Neural cell (in vitro differentiated cells): ENCODE measurements at regions not wholly inside any gene's neighbourhood (a gene's known extent, or its start where the extent isn't known, plus 50 kb on each side); places are given as distances from the start of the nearest gene placed in this dataset.

Source experiments
- H2AFZ ChIP-seq: fragments of 200-600, 300-800 bp; sonication (generic), shearing (Covaris generic); 2 replicates; pipeline ENCODE4 v1.6.0; 2014; ENCODE audit warnings: low read depth, mild to moderate bottlenecking, antibody characterized with exemption, low read length, moderate library complexity
- H3F3A ChIP-seq: fragments of 200-600 bp; shearing (Covaris generic); 2 replicates; pipeline ENCODE4 v1.6.1; 2016; ENCODE audit warnings: mild to moderate bottlenecking, moderate library complexity, mixed read lengths, antibody characterized with exemption, low read length; ENCODE audit not compliant: insufficient read depth, poor library complexity, severe bottlenecking
- H3K27ac ChIP-seq: fragments of 200-600, 300-800 bp; sonication (generic), shearing (Covaris generic); 2 replicates; pipeline ENCODE4 v1.5.1; 2014; ENCODE audit warnings: mild to moderate bottlenecking, low read length, moderate library complexity
- H3K27me3 ChIP-seq: fragments of 300-800, 200-600 bp; sonication (generic), shearing (Covaris generic); 2 replicates; pipeline ENCODE4 v1.6.0; 2014; ENCODE audit warnings: mild to moderate bottlenecking, low read depth, low read length, moderate library complexity; ENCODE audit not compliant: insufficient read depth
- H3K36me3 ChIP-seq: fragments of 300-800, 200-600 bp; sonication (generic), shearing (Covaris generic); 2 replicates; pipeline ENCODE4 v1.5.1; 2014; ENCODE audit warnings: mild to moderate bottlenecking, antibody characterized with exemption, low read length, moderate library complexity; ENCODE audit not compliant: insufficient read depth
- H3K4me2 ChIP-seq: fragments of 300-800, 200-600 bp; sonication (generic), shearing (Covaris generic); 2 replicates; pipeline ENCODE4 v1.6.0; 2014; ENCODE audit warnings: mild to moderate bottlenecking, low read length
- H3K4me3 ChIP-seq: fragments of 300-800, 200-600 bp; sonication (generic), shearing (Covaris generic); 2 replicates; pipeline ENCODE4 v1.5.1; 2014; ENCODE audit warnings: mild to moderate bottlenecking, low read length, moderate library complexity
- H3K79me2 ChIP-seq: fragments of 200-600 bp; shearing (Covaris generic); replicated peaks from 2 replicates; pipeline ENCODE4 v1.6.0; 2014; ENCODE audit warnings: mild to moderate bottlenecking, low read length, moderate library complexity; ENCODE audit not compliant: insufficient read depth
- H3K9ac ChIP-seq: fragments of 300-800, 200-600 bp; sonication (generic), shearing (Covaris generic); 2 replicates; pipeline ENCODE4 v1.6.1; 2016; ENCODE audit warnings: mild to moderate bottlenecking, low read length, mixed read lengths
- H3K9me2 ChIP-seq: fragments of 200-600 bp; shearing (Covaris generic); 2 replicates; pipeline ENCODE4 v1.6.1; 2016; ENCODE audit warnings: mild to moderate bottlenecking, low read length, mixed read lengths; ENCODE audit not compliant: insufficient read depth
- H3K9me3 ChIP-seq: fragments of 200-600, 300-800 bp; sonication (generic), shearing (Covaris generic); 2 replicates; pipeline ENCODE4 v1.6.1; 2016; ENCODE audit warnings: mild to moderate bottlenecking, mixed run types, low read length, moderate library complexity, mixed read lengths
- H4K20me1 ChIP-seq: fragments of 200-600 bp; shearing (Covaris generic); 2 replicates; pipeline ENCODE4 v1.6.1; 2016; ENCODE audit warnings: mild to moderate bottlenecking, mixed run types; ENCODE audit not compliant: insufficient read depth
- CTCF ChIP-seq: fragments of 450-650 bp; IDR thresholded peaks from 2 replicates; pipeline ENCODE4 v1.5.1; 2014; ENCODE audit warnings: antibody characterized with exemption, mild to moderate bottlenecking, moderate library complexity; ENCODE audit not compliant: poor library complexity, severe bottlenecking
- EP300 ChIP-seq: fragments of 450-650 bp; conservative IDR thresholded peaks from 2 replicates; pipeline ENCODE4 v1.6.1; 2014; ENCODE audit warnings: antibody characterized with exemption, mild to moderate bottlenecking, moderate library complexity; ENCODE audit not compliant: poor library complexity, severe bottlenecking
- EZH2 ChIP-seq: fragments of 200-600, 300-800 bp; shearing (Covaris generic), sonication (generic); IDR thresholded peaks from 2 replicates; pipeline ENCODE4 v1.6.1; 2014; ENCODE audit warnings: antibody characterized with exemption, low read length, borderline replicate concordance, mild to moderate bottlenecking; ENCODE audit not compliant: insufficient read depth, poor library complexity, severe bottlenecking
- MXI1 ChIP-seq: fragments of 450-650 bp; conservative IDR thresholded peaks from 2 replicates; pipeline ENCODE4 v1.6.1; 2014; ENCODE audit warnings: antibody characterized with exemption, mild to moderate bottlenecking; ENCODE audit not compliant: poor library complexity, severe bottlenecking
- POLR2AphosphoS5 ChIP-seq: IDR thresholded peaks from 2 replicates; pipeline ENCODE4 v1.6.1; 2012
- RAD21 ChIP-seq: fragments of 450-650 bp; conservative IDR thresholded peaks from 2 replicates; pipeline ENCODE4 v1.6.1; 2014; ENCODE audit warnings: antibody characterized with exemption, mild to moderate bottlenecking, moderate library complexity
- SMC3 ChIP-seq: fragments of 450-650 bp; conservative IDR thresholded peaks from 2 replicates; pipeline ENCODE4 v1.6.1; 2014; ENCODE audit warnings: antibody characterized with exemption, mild to moderate bottlenecking, moderate library complexity; ENCODE audit not compliant: poor library complexity
- TAF1 ChIP-seq: IDR thresholded peaks from 2 replicates; pipeline ENCODE4 v1.6.1; 2012; ENCODE audit warnings: low read depth
- TF ChIP-seq, protein P1 (sequence below): IDR thresholded peaks from 2 replicates; pipeline ENCODE4 v1.6.1; 2012; ENCODE audit warnings: borderline replicate concordance

DNA sequence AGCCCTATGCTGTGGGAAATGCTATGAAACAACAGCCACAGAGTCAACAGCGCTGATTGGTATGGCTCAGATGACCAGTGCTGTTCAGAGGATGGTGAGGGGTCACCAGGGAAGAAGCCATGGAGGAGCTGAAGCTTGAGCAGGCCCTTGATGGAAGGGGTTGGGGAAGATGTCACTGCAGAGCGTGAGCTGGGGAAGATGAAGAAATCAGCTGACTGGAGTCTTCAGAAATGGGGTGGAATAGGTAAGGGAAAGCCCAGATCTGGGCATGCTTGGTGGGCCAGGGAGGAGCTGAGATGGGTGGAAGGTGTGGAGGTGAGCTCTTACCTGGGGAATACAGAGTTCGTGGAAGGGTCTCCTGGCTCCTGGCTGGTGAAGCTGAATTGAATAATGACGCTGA is 105.4 kb upstream of the PLET1 start:
- H3K9me3 ChIP-seq, result no peaks in the 10 kb centered on the region
- no peaks in the 10 kb centered on the region for H3F3A ChIP-seq
- TF ChIP-seq, protein P1, sequence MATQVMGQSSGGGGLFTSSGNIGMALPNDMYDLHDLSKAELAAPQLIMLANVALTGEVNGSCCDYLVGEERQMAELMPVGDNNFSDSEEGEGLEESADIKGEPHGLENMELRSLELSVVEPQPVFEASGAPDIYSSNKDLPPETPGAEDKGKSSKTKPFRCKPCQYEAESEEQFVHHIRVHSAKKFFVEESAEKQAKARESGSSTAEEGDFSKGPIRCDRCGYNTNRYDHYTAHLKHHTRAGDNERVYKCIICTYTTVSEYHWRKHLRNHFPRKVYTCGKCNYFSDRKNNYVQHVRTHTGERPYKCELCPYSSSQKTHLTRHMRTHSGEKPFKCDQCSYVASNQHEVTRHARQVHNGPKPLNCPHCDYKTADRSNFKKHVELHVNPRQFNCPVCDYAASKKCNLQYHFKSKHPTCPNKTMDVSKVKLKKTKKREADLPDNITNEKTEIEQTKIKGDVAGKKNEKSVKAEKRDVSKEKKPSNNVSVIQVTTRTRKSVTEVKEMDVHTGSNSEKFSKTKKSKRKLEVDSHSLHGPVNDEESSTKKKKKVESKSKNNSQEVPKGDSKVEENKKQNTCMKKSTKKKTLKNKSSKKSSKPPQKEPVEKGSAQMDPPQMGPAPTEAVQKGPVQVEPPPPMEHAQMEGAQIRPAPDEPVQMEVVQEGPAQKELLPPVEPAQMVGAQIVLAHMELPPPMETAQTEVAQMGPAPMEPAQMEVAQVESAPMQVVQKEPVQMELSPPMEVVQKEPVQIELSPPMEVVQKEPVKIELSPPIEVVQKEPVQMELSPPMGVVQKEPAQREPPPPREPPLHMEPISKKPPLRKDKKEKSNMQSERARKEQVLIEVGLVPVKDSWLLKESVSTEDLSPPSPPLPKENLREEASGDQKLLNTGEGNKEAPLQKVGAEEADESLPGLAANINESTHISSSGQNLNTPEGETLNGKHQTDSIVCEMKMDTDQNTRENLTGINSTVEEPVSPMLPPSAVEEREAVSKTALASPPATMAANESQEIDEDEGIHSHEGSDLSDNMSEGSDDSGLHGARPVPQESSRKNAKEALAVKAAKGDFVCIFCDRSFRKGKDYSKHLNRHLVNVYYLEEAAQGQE, result no peak
- H3K9ac ChIP-seq, result no peak overlapping the region
- H3K9me2 ChIP-seq, result no peaks in the 10 kb centered on the region
- no peaks in the 10 kb centered on the region for H3K36me3 ChIP-seq
- no peaks in the 10 kb centered on the region for H3K27me3 ChIP-seq
- H3K79me2 ChIP-seq, result no peaks in the 10 kb centered on the region
- no peak overlapping the region for H3K27ac ChIP-seq
- H3K4me3 ChIP-seq, result no peak overlapping the region
- no peak overlapping the region for H3K4me2 ChIP-seq
- H2AFZ ChIP-seq, result no peak overlapping the region
- H4K20me1 ChIP-seq, result no peaks in the 10 kb centered on the region

GRCh38 chr11:112366777-112367176 is 106.1 kb upstream of the PLET1 start:
- H3K9ac ChIP-seq, result no peak overlapping the region
- H3K4me2 ChIP-seq, result no peak overlapping the region
- H2AFZ ChIP-seq, result no peak overlapping the region
- no peaks in the 10 kb centered on the region for H3F3A ChIP-seq
- H3K4me3 ChIP-seq, result no peak overlapping the region
- H3K79me2 ChIP-seq, result no peaks in the 10 kb centered on the region
- H3K9me2 ChIP-seq, result no peaks in the 10 kb centered on the region
- H3K27ac ChIP-seq, result no peak overlapping the region
- H3K27me3 ChIP-seq, result no peaks in the 10 kb centered on the region
- H3K9me3 ChIP-seq, result no peaks in the 10 kb centered on the region
- TF ChIP-seq POLR2AphosphoS5, result no peak
- no peak for TF ChIP-seq TAF1
- no peak for TF ChIP-seq EZH2
- no peak for TF ChIP-seq EP300
- no peak for TF ChIP-seq SMC3
- TF ChIP-seq CTCF, result no peak
- TF ChIP-seq RAD21, result no peak
- TF ChIP-seq MXI1, result no peak
- TF ChIP-seq, protein P1, result no peak
- H4K20me1 ChIP-seq, result no peaks in the 10 kb centered on the region
- no peaks in the 10 kb centered on the region for H3K36me3 ChIP-seq
